ENCODE measurements at regions not wholly inside any gene's neighbourhood (a gene's known extent, or its start where the extent isn't known, plus 50 kb on each side); places are given as distances from the start of the nearest gene placed in this dataset.

GRCh38 chr1:31503570-31503969, 72.7 kb upstream of the TINAGL1 start:
- Histone ChIP-seq H4K20me1 (replicated peaks; ENCODE audit: control insufficient read depth, extremely low read depth, insufficient read depth, low read length) (no peaks in the 10 kb centered on the region), H3K9me1 (replicated peaks; ENCODE audit: control insufficient read depth, extremely low read depth, insufficient read depth, low read length) (no peaks in the 10 kb centered on the region), H3K9me3 (replicated peaks; ENCODE audit: control insufficient read depth, insufficient read depth, low read length) (no peaks in the 10 kb centered on the region), H2AFZ (ENCODE audit: low read depth, low read length) (no peak overlapping the region), H3K27me3 (ENCODE audit: control insufficient read depth in 2 of 2, insufficient read depth in 2 of 2, low read length in 2 of 2) (peaks cover 0 to 7% of the 10 kb centered on the region in 2 experiments), H3K4me3 (replicated peaks in 1 of 3; ENCODE audit: insufficient read depth in 1 of 3, low read depth in 1 of 3, low read length in 3 of 3) (no peak overlapping the region), H3K36me3 (ENCODE audit: control insufficient read depth in 2 of 2, extremely low read depth in 1 of 2, insufficient read depth in 2 of 2, low read length in 2 of 2) (no peaks in the 10 kb centered on the region), H3K27ac (ENCODE audit: insufficient read depth, low read depth, low read length) (no peak overlapping the region), H3K9ac (replicated peaks; ENCODE audit: extremely low read depth, insufficient read depth, low read length) (no peak overlapping the region), H3K4me1 (ENCODE audit: control insufficient read depth, extremely low read depth, insufficient read depth, low read length) (no peaks in the 10 kb centered on the region), H3K4me2 (ENCODE audit: insufficient read depth, low read length) (no peak overlapping the region), H3K79me2 (ENCODE audit: control insufficient read depth, insufficient read depth, low read length) (no peaks in the 10 kb centered on the region)
- ChIA-PET POLR2A (no interaction called here), CTCF (no interaction called here)
- no peak for FAIRE-seq
- BruUV-seq (replicated peaks) = no TSS peak
- intact Hi-C loops (cut with micrococcal nuclease) = no loop called here
- no peak for DNase-seq (ENCODE audit: low read depth, low spot score)
- dilution Hi-C loops (cut with MboI; ENCODE audit: extremely low pct_ligation_motif_present, low sequenced_read_pairs) = no loop called here
- no peak for TF ChIP-seq JUN (IDR thresholded peaks at IDR 0.05; ENCODE audit: borderline replicate concordance, insufficient read depth, insufficient read length, low read depth)
- TF ChIP-seq EZH2 (IDR thresholded peaks at IDR 0.05; ENCODE audit: borderline replicate concordance, low read depth, low read length, severe bottlenecking) = no peak
- TF ChIP-seq POLR2AphosphoS5 (IDR thresholded peaks at IDR 0.05; ENCODE audit: insufficient read depth, low read depth, low read length) = no peak
- TF ChIP-seq GATA2 (IDR thresholded peaks at IDR 0.05; ENCODE audit: insufficient read depth, insufficient read length, low read depth, low read length) = no peak
- TF ChIP-seq MYC (IDR thresholded peaks at IDR 0.05; ENCODE audit: low read depth, low read length) = no peak
- TF ChIP-seq MAX (IDR thresholded peaks at IDR 0.05; ENCODE audit: insufficient read depth, insufficient read length) = no peak
- no peak for TF ChIP-seq FOS (IDR thresholded peaks at IDR 0.05; ENCODE audit: borderline replicate concordance, insufficient read depth, low read length)
- TF ChIP-seq CTCF (IDR thresholded peaks at IDR 0.05; ENCODE audit: extremely low read depth in 1 of 2, insufficient read depth in 1 of 2, low read depth in 1 of 2, low read length in 2 of 2) = no peak
- TF ChIP-seq POLR2A (IDR thresholded peaks at IDR 0.05; ENCODE audit: low read depth, low read length) = no peak
